HCT116 (cell line): ENCODE measurements at regions not wholly inside any gene's neighbourhood (a gene's known extent, or its start where the extent isn't known, plus 50 kb on each side); places are given as distances from the start of the nearest gene placed in this dataset.

Experiments
- ATAC-seq: fragments of 200-7000 bp; cut with Tn5 transposase; 2 replicates; pipeline ENCODE4 v1.9.1; 2020; ENCODE audit warnings: mild to moderate bottlenecking, moderate library complexity
- BruUV-seq: library from RNA; stranded (reverse); fragments of 400-500 nt; replicated peaks from 2 replicates; lab custom pipeline; 2021; lab: Mats Ljungman, UMichigan
- CTCF ChIA-PET: fragments of 300-600 bp; sonication (Branson Sonifier 250); formaldehyde crosslinking; loops from one replicate; lab custom pipeline; 2021; ENCODE audit warnings: antibody characterized with exemption; lab: Charles Lee
- POLR2A ChIA-PET: fragments of 300-600, 350-600 bp; sonication (Branson Sonifier 250); formaldehyde crosslinking; loops from one replicate; lab custom pipeline; 2021; ENCODE audit warnings: antibody characterized with exemption; lab: Charles Lee
- RAD21 ChIA-PET, 2 experiments: fragments of 300-600 bp; sonication (Branson Sonifier 250); formaldehyde crosslinking; loops; one replicate each; lab custom pipeline; 2023; ENCODE audit warnings: low total read pairs in 2 of 2; ENCODE audit not compliant: uncharacterized antibody in 2 of 2, unreplicated experiment in 2 of 2, low non-redundant PET in 1 of 2; lab: Charles Lee
- DNase-seq: peaks from one replicate; pipeline ENCODE4 v3.0.0-alpha.2; 2010; ENCODE audit warnings: low read depth, low spot score
- H2AFZ ChIP-seq: fragments of 200-600 bp; shearing (Covaris generic), sonication (generic); 2 replicates; pipeline ENCODE4 v1.6.1; 2017; ENCODE audit warnings: low read depth, mixed run types, mixed read lengths, antibody characterized with exemption, low read length; ENCODE audit not compliant: poor library complexity, severe bottlenecking
- H3K27ac ChIP-seq: 2 replicates; pipeline ENCODE4 v1.5.1; 2012; ENCODE audit warnings: low read depth, low read length
- H3K27me3 ChIP-seq: fragments of 200-600 bp; sonication (generic); 2 replicates; pipeline ENCODE4 v1.6.1; 2016; ENCODE audit warnings: mixed run types, low read length, mixed read lengths; ENCODE audit not compliant: insufficient read depth
- H3K36me3 ChIP-seq, 2 experiments: fragments of 200-500 bp in 1 of 2; fragments of 200-600 bp in 1 of 2; sonication (Bioruptor generic) in 1 of 2; sonication (generic) in 1 of 2; 2 replicates each; pipeline versions ENCODE4 v1.5.1 to v1.6.1; 2014 to 2016; ENCODE audit warnings: low read length in 2 of 2, inconsistent platforms in 1 of 2, mixed read lengths in 1 of 2, mixed run types in 1 of 2; ENCODE audit not compliant: insufficient read depth in 2 of 2, control insufficient read depth in 1 of 2
- H3K4me1 ChIP-seq, 2 experiments: fragments of 200-600 bp in 1 of 2; sonication (generic) in 1 of 2; 2 replicates each; pipeline versions ENCODE4 v1.5.1 to v1.6.1; 2012 to 2017; ENCODE audit warnings: low read length in 2 of 2, inconsistent platforms in 1 of 2, mild to moderate bottlenecking in 1 of 2, mixed read lengths in 1 of 2, mixed run types in 1 of 2, moderate library complexity in 1 of 2; ENCODE audit not compliant: insufficient read depth in 2 of 2, control insufficient read depth in 1 of 2
- H3K4me2 ChIP-seq: fragments of 200-600 bp; sonication (generic); 2 replicates; pipeline ENCODE4 v1.6.1; 2017; ENCODE audit warnings: mixed run types, low read length, mixed read lengths
- H3K4me3 ChIP-seq, 2 experiments: fragments of 200-600 bp in 1 of 2; sonication (generic) in 1 of 2; replicated peaks in 1 of 2; 2 replicates each; pipeline ENCODE4 v1.5.1; 2011 to 2016; ENCODE audit warnings: low read length in 2 of 2, control low read depth in 1 of 2, low read depth in 1 of 2, mild to moderate bottlenecking in 1 of 2, mixed read lengths in 1 of 2, mixed run types in 1 of 2
- H3K79me2 ChIP-seq: fragments of 200-600 bp; sonication (generic); 2 replicates; pipeline ENCODE4 v1.6.1; 2017; ENCODE audit warnings: mild to moderate bottlenecking, mixed run types, low read length, moderate library complexity, mixed read lengths; ENCODE audit not compliant: insufficient read depth
- H3K9ac ChIP-seq: fragments of 200-600 bp; sonication (generic); 2 replicates; pipeline ENCODE4 v1.6.1; 2016; ENCODE audit warnings: low read length, mixed read lengths
- H3K9me2 ChIP-seq: fragments of 200-600 bp; sonication (generic), shearing (Covaris generic); 2 replicates; pipeline ENCODE4 v1.6.1; 2017; ENCODE audit warnings: mixed run types, mild to moderate bottlenecking, moderate library complexity; ENCODE audit not compliant: insufficient read depth
- H3K9me3 ChIP-seq, 2 experiments: fragments of 200-500 bp in 1 of 2; fragments of 200-600 bp in 1 of 2; sonication (Bioruptor generic) in 1 of 2; sonication (generic) in 1 of 2; 2 replicates each; pipeline ENCODE4 v1.6.1; 2014 to 2017; ENCODE audit warnings: low read length in 2 of 2, mixed read lengths in 2 of 2, inconsistent platforms in 1 of 2, low read depth in 1 of 2, mild to moderate bottlenecking in 1 of 2, mixed run types in 1 of 2, moderate library complexity in 1 of 2; ENCODE audit not compliant: control insufficient read depth in 1 of 2, insufficient read depth in 1 of 2
- H4K20me1 ChIP-seq: fragments of 200-600 bp; sonication (generic), shearing (Covaris generic); 2 replicates; pipeline ENCODE4 v1.6.1; 2017; ENCODE audit warnings: mixed run types, mild to moderate bottlenecking, moderate library complexity; ENCODE audit not compliant: insufficient read depth
- CBX3 ChIP-seq: IDR thresholded peaks from 2 replicates; pipeline ENCODE4 v1.6.1; 2012; ENCODE audit warnings: low read depth
- EGR1 ChIP-seq: IDR thresholded peaks from 2 replicates; pipeline ENCODE4 v1.6.1; 2012; ENCODE audit warnings: low read depth
- ELF1 ChIP-seq: IDR thresholded peaks from 2 replicates; pipeline ENCODE4 v1.6.1; 2012; ENCODE audit warnings: low read depth, borderline replicate concordance
- EZH2phosphoT487 ChIP-seq: fragments of 200-600 bp; IDR thresholded peaks from 2 replicates; pipeline ENCODE4 v1.6.1; 2018; ENCODE audit warnings: antibody characterized with exemption, borderline replicate concordance
- JUND ChIP-seq: IDR thresholded peaks from 2 replicates; pipeline ENCODE4 v1.6.1; 2012
- MAX ChIP-seq: IDR thresholded peaks from 2 replicates; pipeline ENCODE4 v1.6.1; 2012
- POLR2A ChIP-seq: IDR thresholded peaks from 2 replicates; pipeline ENCODE4 v1.7.0; 2011; ENCODE audit warnings: borderline replicate concordance; ENCODE audit not compliant: insufficient read depth, insufficient read length; ENCODE audit errors: extremely low read depth
- POLR2AphosphoS5 ChIP-seq: IDR thresholded peaks from 2 replicates; pipeline ENCODE4 v1.6.1; 2011; ENCODE audit warnings: mild to moderate bottlenecking, low read depth, low read length, moderate library complexity
- YY1 ChIP-seq: IDR thresholded peaks from 2 replicates; pipeline ENCODE4 v1.6.1; 2011; ENCODE audit warnings: low read length, low read depth, moderate library complexity, mild to moderate bottlenecking; ENCODE audit not compliant: insufficient replicate concordance; ENCODE audit errors: extremely low read depth
- ZFX ChIP-seq: fragments of 450-650 bp; IDR thresholded peaks from 2 replicates; pipeline ENCODE4 v1.6.1; 2017
- ZNF274 ChIP-seq: fragments of 200-500 bp; sonication (Bioruptor generic); IDR thresholded peaks from 2 replicates; pipeline ENCODE4 v1.6.1; 2014; ENCODE audit warnings: mild to moderate bottlenecking, low read depth, low read length, inconsistent platforms
- intact Hi-C: fragments of 100-400 bp; cut with micrococcal nuclease; formaldehyde crosslinking; loops from 2 replicates; pipeline ENCODE4 v1.10.0; 2022
- TF ChIP-seq, protein P1 (sequence below), 3 experiments: fragments of 200-600 bp in 1 of 3; sonication (generic) in 1 of 3; IDR thresholded peaks in 2 of 3; conservative IDR thresholded peaks in 1 of 3; 2 replicates each; pipeline ENCODE4 v1.5.1; 2012 to 2017; ENCODE audit warnings: low read depth in 2 of 3, low read length in 2 of 3, antibody characterized with exemption in 1 of 3, borderline replicate concordance in 1 of 3, control low read depth in 1 of 3, mild to moderate bottlenecking in 1 of 3, mixed read lengths in 1 of 3, mixed run types in 1 of 3, moderate library complexity in 1 of 3; ENCODE audit not compliant: insufficient read depth in 1 of 3
- TF ChIP-seq, protein P2 (sequence below): IDR thresholded peaks from 2 replicates; pipeline ENCODE4 v1.6.1; 2012; ENCODE audit warnings: low read depth

GRCh38 chr4:22220965-22221364 is 272.4 kb upstream of the KCNIP4 start:
- RAD21 ChIA-PET = no interaction called here
- H3K79me2 ChIP-seq = no peaks in the 10 kb centered on the region
- no peaks in the 10 kb centered on the region for H3K36me3 ChIP-seq
- ATAC-seq = no peak
- no peak for TF ChIP-seq EZH2phosphoT487
- no peak for TF ChIP-seq ZFX
- no peak for TF ChIP-seq YY1
- TF ChIP-seq ELF1 = no peak
- TF ChIP-seq MAX = no peak
- TF ChIP-seq, protein P1, sequence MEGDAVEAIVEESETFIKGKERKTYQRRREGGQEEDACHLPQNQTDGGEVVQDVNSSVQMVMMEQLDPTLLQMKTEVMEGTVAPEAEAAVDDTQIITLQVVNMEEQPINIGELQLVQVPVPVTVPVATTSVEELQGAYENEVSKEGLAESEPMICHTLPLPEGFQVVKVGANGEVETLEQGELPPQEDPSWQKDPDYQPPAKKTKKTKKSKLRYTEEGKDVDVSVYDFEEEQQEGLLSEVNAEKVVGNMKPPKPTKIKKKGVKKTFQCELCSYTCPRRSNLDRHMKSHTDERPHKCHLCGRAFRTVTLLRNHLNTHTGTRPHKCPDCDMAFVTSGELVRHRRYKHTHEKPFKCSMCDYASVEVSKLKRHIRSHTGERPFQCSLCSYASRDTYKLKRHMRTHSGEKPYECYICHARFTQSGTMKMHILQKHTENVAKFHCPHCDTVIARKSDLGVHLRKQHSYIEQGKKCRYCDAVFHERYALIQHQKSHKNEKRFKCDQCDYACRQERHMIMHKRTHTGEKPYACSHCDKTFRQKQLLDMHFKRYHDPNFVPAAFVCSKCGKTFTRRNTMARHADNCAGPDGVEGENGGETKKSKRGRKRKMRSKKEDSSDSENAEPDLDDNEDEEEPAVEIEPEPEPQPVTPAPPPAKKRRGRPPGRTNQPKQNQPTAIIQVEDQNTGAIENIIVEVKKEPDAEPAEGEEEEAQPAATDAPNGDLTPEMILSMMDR (IDR thresholded peaks at IDR 0.05 in 2 of 3, conservative IDR thresholded peaks at IDR 0.05 in 1 of 3; ENCODE audit: borderline replicate concordance in 1 of 3, insufficient read depth in 1 of 3, low read depth in 2 of 3, low read length in 2 of 3) = no peak
- TF ChIP-seq, protein P2, sequence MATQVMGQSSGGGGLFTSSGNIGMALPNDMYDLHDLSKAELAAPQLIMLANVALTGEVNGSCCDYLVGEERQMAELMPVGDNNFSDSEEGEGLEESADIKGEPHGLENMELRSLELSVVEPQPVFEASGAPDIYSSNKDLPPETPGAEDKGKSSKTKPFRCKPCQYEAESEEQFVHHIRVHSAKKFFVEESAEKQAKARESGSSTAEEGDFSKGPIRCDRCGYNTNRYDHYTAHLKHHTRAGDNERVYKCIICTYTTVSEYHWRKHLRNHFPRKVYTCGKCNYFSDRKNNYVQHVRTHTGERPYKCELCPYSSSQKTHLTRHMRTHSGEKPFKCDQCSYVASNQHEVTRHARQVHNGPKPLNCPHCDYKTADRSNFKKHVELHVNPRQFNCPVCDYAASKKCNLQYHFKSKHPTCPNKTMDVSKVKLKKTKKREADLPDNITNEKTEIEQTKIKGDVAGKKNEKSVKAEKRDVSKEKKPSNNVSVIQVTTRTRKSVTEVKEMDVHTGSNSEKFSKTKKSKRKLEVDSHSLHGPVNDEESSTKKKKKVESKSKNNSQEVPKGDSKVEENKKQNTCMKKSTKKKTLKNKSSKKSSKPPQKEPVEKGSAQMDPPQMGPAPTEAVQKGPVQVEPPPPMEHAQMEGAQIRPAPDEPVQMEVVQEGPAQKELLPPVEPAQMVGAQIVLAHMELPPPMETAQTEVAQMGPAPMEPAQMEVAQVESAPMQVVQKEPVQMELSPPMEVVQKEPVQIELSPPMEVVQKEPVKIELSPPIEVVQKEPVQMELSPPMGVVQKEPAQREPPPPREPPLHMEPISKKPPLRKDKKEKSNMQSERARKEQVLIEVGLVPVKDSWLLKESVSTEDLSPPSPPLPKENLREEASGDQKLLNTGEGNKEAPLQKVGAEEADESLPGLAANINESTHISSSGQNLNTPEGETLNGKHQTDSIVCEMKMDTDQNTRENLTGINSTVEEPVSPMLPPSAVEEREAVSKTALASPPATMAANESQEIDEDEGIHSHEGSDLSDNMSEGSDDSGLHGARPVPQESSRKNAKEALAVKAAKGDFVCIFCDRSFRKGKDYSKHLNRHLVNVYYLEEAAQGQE = no peak
- no peak for TF ChIP-seq JUND
- no peak for TF ChIP-seq EGR1
- no peak for TF ChIP-seq POLR2A
- no peak for TF ChIP-seq CBX3
- no peak for TF ChIP-seq ZNF274
- TF ChIP-seq POLR2AphosphoS5 = no peak
- TF ChIP-seq, all 23 proteins: peak for 0
- no TSS peak for BruUV-seq
- Histone ChIP-seq H3K4me1 (no peaks in the 10 kb centered on the region), H3K27ac (no peak overlapping the region), H3K4me3 (no peak overlapping the region), H2AFZ (no peak overlapping the region), H3K4me2 (no peak overlapping the region), H3K9ac (no peak overlapping the region), H3K9me3 (no peaks in the 10 kb centered on the region), H3K27me3 (no peaks in the 10 kb centered on the region), H3K9me2 (no peaks in the 10 kb centered on the region), H4K20me1 (no peaks in the 10 kb centered on the region)
- POLR2A ChIA-PET = no interaction called here
- CTCF ChIA-PET = no interaction called here
- no peak for DNase-seq
- intact Hi-C loops = no loop called here
